ENCODE measurements at regions not wholly inside any gene's neighbourhood (a gene's known extent, or its start where the extent isn't known, plus 50 kb on each side); places are given as distances from the start of the nearest gene placed in this dataset.

DNA sequence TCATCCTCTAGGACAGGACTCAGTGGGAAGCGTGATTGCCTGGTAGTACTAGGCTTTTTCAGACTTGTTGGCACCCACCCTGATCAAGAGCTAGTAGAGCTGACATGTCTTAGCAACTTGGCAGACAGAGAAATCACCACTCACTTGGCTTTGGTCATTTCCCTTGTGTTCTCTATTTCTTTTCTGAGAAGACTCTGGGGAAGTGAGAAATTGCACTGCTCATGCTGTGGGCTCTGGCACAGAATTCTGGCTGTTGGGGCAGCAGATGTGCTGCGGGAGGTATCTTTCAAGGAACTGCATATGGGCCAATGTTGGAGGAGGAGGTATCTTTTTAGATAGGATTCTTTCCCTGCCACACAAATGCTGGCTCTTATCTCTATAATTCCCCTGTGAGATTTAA, 529.1 kb upstream of the MEX3C start:
- H3K4me3 ChIP-seq: no peak overlapping the region
- DNase-seq: no peak
- TF ChIP-seq EP300 (IDR thresholded peaks at IDR 0.05): no peak
- no peak for TF ChIP-seq POLR2A (IDR thresholded peaks at IDR 0.05)
- TF ChIP-seq, protein P1, sequence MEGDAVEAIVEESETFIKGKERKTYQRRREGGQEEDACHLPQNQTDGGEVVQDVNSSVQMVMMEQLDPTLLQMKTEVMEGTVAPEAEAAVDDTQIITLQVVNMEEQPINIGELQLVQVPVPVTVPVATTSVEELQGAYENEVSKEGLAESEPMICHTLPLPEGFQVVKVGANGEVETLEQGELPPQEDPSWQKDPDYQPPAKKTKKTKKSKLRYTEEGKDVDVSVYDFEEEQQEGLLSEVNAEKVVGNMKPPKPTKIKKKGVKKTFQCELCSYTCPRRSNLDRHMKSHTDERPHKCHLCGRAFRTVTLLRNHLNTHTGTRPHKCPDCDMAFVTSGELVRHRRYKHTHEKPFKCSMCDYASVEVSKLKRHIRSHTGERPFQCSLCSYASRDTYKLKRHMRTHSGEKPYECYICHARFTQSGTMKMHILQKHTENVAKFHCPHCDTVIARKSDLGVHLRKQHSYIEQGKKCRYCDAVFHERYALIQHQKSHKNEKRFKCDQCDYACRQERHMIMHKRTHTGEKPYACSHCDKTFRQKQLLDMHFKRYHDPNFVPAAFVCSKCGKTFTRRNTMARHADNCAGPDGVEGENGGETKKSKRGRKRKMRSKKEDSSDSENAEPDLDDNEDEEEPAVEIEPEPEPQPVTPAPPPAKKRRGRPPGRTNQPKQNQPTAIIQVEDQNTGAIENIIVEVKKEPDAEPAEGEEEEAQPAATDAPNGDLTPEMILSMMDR (IDR thresholded peaks at IDR 0.05): no peak
- H3K4me1 ChIP-seq (ENCODE audit: insufficient read depth): no peaks in the 10 kb centered on the region
- no peaks in the 10 kb centered on the region for H3K9me3 ChIP-seq
- H3K27me3 ChIP-seq: no peaks in the 10 kb centered on the region
- H3K36me3 ChIP-seq: no peaks in the 10 kb centered on the region
- intact Hi-C loops (cut with DNase I): no loop called here
- WGBS, 3 donors: 76 to 80% (median 78%) methylated on average over 2 of the region's 2 CpGs
- no peak overlapping the region for H3K27ac ChIP-seq

GRCh38 chr18:51727780-51728179, 530.3 kb upstream of the MEX3C start:
- Histone ChIP-seq H3K4me3 (no peak overlapping the region), H3K9me3 (no peaks in the 10 kb centered on the region), H3K4me1 (ENCODE audit: insufficient read depth) (no peaks in the 10 kb centered on the region), H3K27ac (no peak overlapping the region), H3K27me3 (no peaks in the 10 kb centered on the region), H3K36me3 (no peaks in the 10 kb centered on the region)
- DNase-seq: no peak
- TF ChIP-seq POLR2A (IDR thresholded peaks at IDR 0.05): no peak
- TF ChIP-seq EP300 (IDR thresholded peaks at IDR 0.05): no peak
- TF ChIP-seq, protein P1 (IDR thresholded peaks at IDR 0.05): no peak
- intact Hi-C loops (cut with DNase I): no loop called here

- TF ChIP-seq POLR2A (IDR thresholded peaks at IDR 0.05): no peak
- no peak for DNase-seq
- 82 to 87% (median 86%) methylated on average over 4 of the region's 4 CpGs for WGBS, 3 donors
Measured at GRCh38 chr18:51731070-51731469, 533.6 kb upstream of the MEX3C start.

DNA sequence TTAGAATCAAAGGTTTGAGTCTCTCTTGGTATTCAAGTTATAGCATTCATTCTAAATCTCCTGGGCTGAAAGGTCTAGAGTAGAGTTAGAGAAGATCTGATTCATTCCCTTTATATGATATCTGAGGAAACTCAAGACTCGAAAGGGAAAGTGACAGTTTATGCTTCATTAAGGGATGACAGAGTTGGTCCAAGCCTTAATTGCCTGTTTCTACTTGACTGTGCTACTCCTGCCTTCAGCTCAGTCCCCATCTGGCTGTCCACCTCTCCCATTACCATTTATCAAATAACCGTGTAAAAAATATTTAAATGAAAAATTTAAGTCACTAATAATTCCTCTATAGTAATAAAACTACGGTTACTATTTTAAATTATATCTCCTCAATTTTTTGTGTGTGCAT, 537.1 kb upstream of the MEX3C start:
- Histone ChIP-seq H3K27me3 (no peaks in the 10 kb centered on the region), H3K4me3 (no peak overlapping the region), H3K4me1 (ENCODE audit: insufficient read depth) (no peaks in the 10 kb centered on the region), H3K9me3 (no peaks in the 10 kb centered on the region), H3K27ac (no peak overlapping the region), H3K36me3 (no peaks in the 10 kb centered on the region)
- 76 to 84% (median 80%) methylated on average over 3 of the region's 3 CpGs for WGBS, 3 donors
- no peak for DNase-seq
- intact Hi-C loops (cut with DNase I): no loop called here
- TF ChIP-seq EP300 (IDR thresholded peaks at IDR 0.05) (no peak), POLR2A (IDR thresholded peaks at IDR 0.05) (no peak)
- TF ChIP-seq, protein P1 (IDR thresholded peaks at IDR 0.05): no peak

More at GRCh38 chr18:51731070-51731469, 533.6 kb upstream of the MEX3C start:
- Histone ChIP-seq H3K4me1 (ENCODE audit: insufficient read depth) (no peaks in the 10 kb centered on the region), H3K36me3 (no peaks in the 10 kb centered on the region), H3K27me3 (no peaks in the 10 kb centered on the region), H3K9me3 (no peaks in the 10 kb centered on the region), H3K4me3 (no peak overlapping the region), H3K27ac (no peak overlapping the region)
- intact Hi-C loops (cut with DNase I): no loop called here

DNA sequence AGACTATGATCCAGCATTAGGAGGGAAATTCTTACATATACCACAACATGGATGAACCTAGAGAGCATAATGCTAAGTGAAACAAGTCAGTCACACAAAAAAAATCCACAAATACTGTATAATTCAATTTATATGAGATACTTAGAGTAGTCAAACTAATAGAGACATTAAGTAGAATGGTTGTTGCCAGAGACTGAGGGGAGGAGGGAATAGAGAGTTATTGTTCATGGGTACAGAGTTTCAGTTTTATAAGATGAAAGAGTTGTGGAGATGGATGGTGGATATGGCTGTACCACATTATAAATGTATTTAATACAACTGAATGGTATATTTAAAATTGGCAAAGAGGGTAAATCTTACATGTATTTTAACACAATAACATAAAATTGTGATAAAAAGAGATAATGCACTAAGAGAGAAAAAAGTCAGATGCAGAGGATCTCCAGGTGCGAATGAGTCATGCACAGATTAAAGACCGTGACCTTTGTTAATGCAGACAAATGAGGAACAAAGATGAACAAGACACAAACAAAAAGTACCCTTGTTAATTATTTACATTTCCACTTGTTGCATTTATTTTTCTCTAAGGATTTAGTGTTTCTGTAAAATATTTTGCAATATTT, 541.7 kb upstream of the MEX3C start:
- Histone ChIP-seq H3K4me1 (ENCODE audit: insufficient read depth) (no peaks in the 10 kb centered on the region), H3K4me3 (no peak overlapping the region), H3K27ac (no peak overlapping the region), H3K27me3 (no peaks in the 10 kb centered on the region), H3K36me3 (no peaks in the 10 kb centered on the region), H3K9me3 (no peaks in the 10 kb centered on the region)
- no peak for DNase-seq
- WGBS, 3 donors: 90 to 92% (median 91%) methylated on average over 2 of the region's 2 CpGs
- TF ChIP-seq EP300 (IDR thresholded peaks at IDR 0.05) (no peak), POLR2A (IDR thresholded peaks at IDR 0.05) (no peak)
- TF ChIP-seq, protein P1 (IDR thresholded peaks at IDR 0.05): no peak
- intact Hi-C loops (cut with DNase I): no loop called here

Measured in ovary (tissue), 7 donors.